Muscle of arm (tissue), 1 donor: ENCODE measurements at regions not wholly inside any gene's neighbourhood (a gene's known extent, or its start where the extent isn't known, plus 50 kb on each side); places are given as distances from the start of the nearest gene placed in this dataset.

ENCODE experiments used
- DNase-seq: peaks from one replicate; pipeline ENCODE4 v3.0.0-alpha.2; 2013

DNA sequence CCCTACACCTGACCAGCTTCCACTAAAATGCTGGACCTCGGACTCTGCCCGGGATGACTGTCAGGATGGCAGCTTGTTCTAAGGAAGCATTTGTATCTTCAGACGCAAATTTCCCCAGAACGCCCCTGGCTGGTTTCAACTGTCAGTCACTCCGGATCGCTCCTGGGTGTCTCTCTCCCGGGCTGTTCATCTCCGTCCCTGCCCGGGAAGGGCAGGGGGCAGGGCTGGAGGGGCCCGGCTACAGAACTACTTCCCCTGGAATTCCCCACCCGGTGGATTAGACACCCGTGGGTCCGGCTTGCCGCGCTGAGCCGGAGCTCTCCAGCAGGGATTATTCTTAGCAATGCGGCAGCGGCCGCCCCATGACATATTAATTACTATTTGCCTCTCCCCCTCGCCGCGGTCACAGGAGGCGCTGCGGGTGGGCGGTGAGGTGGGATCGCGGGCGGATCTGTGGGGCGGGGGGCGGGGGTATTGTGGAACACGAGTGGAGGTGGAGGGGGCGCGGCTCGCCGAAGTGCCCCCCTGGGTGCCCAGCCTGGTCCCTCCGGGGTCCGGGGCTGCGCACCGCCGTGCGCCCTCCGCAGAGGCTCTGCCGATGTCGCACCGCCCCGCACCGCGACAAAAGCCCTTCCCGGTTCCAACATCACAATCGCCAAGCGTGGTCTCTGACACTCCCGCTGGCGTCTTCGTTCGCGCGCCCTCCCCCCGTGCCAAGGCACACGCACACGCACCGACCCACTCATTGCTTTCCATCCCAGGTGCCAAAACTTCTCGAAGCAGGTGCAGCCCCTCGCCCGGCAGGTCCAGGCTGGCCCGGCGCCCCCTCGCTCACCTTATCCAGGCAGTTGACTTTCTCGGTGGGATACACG lies 276.1 kb upstream of the NEBL start:
- DNase-seq: peak; percentile 25

DNA sequence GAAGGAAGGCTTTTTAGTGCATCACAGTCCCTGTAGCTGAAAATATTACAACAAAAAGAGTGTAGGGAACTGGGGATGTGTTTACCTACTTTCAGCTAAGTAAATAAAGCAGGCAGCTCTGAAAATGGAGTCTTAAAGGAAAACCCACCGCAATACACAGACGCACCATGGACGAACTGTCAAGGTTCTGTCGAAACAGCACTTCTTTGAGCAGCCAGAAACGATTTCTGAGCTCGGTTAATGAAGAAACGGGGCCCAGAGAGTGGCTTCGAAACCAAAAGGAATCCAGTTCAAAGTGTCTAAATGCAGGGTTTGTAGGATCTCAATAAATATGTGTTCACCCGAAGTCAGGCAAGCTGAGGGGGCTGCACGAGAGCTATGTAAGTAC lies 275.4 kb upstream of the NEBL start:
- no peak for DNase-seq

DNA sequence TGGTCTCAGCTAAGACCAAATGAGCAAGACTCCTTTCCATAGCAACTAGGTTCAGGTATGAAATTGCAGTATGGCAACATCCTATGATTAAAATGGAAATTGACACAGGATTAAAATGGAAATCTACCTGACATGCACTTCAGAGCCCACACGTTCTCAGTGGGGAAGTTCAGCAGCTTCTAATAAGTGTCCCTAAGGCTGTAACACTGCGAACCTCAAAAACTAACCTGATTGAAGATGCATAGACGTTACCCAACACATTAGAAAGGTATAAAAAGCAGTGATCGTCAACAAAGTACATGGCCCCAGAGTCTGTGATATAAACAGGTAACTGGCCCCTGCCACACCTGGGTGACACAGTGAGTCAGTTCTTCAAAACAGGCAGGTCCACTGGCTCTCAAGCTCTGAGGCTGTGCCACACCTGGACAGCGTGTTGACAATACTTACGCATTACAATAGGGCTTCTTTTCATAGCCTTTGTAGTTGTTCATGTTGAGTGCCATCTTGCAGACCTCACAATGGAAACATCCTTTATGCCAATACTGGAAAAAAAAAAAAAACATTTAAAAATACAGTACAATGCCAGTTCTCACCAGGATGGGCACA lies 274.9 kb upstream of the NEBL start:
- DNase-seq: no peak

DNA sequence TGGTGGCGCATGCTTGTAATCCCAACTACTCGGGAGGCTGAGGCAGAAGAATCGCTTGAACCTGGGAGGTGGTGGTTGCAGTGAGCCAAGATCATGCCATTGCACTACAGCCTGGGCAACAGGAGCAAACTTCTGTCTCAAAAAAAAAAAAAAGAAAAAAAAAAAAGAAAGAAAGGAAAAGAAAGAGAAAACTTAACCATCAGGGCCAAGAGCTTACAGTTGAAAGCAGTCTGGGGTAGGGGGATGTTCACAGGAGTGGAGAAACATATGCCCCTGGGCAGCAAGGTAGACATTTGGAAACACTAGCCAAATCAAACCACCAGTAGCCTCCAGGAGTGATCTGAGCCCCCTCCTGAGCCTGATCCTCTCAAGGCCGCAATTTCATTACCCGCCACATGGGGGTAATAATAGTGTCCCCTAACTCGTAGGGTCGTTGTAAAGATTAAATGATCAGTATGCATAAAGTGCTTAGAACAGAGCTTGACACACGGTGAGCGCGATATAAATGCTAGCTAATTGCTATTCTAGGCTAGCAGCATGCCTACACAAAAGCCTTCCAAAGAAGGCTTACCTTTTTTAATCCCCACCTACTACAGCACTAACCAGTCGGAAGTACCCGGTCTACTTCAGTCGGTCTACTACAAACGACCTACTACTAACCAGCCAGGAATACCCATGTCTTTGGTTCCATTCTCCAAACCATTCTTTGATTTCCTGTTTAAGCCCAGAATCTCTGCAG lies 274.3 kb upstream of the NEBL start:
- no peak for DNase-seq

DNA sequence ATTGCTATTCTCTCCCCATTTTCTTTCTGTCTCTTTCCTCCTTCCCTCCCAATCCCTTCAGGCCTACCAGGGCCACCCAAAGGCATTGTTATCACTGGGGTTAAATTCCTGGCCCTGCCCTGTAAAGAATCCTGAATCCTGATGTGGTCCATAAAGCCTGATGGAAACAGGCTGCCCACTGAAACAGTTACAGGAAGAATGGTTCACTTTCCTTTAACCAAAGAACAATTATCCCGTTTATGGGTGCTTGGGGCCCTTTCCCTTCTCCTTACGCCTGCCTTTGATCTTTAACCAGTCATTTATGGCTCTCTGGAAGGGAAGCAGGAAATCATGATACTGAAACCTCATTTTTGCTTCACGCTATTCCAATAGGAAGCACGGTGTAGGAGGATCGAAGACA lies 273.1 kb upstream of the NEBL start:
- no peak for DNase-seq

DNA sequence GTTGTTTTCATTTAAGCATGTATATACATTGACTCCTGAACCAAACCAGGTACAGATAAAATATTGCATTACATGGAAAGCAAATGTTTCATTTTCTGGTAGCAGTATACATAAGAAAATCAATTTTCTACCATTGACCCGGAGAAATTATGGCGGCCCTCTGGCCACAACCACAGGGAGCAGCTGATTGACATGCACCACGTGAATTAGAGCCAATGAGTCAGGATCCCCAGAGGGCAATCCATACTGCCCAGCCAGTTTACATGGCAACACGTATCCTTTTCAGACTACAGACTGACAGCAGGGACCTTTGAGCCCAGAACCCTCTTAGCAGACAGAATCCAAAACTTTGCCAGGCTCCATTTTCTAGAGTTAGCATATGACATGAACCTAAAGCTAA lies 272.2 kb upstream of the NEBL start:
- DNase-seq: no peak

DNA sequence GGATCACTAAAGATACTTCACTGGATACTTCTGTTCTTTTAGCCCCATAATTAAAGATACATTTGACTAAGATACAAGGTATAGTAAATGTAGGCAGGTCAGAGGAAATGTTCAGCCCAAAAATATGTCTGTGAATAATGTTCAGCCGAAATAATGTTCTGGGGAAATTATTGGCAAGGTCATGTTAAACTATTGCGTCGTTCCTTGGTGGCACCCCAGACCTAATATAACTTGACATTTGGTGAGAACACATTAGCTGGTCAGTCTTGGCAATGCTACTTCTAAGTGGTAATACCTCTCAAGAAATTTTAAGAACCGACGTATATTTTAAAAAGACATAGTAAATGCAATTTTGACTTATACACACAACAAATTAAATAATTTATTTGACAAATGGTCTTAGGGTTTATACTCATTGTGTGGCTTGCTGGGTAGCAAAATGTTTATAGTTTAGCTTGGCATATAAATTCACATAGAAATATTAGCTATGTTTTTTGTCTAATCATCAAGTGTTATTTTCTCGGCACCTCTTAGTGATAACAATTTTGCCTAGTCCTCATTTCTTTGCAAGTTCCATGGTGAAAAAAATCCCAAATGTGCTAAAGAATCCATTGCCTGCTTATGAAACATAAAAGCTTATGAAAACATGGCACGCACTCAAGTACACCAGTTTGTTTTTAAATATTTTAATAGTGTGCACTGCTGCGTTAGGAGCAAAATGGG lies 270.3 kb upstream of the NEBL start:
- DNase-seq: no peak

DNA sequence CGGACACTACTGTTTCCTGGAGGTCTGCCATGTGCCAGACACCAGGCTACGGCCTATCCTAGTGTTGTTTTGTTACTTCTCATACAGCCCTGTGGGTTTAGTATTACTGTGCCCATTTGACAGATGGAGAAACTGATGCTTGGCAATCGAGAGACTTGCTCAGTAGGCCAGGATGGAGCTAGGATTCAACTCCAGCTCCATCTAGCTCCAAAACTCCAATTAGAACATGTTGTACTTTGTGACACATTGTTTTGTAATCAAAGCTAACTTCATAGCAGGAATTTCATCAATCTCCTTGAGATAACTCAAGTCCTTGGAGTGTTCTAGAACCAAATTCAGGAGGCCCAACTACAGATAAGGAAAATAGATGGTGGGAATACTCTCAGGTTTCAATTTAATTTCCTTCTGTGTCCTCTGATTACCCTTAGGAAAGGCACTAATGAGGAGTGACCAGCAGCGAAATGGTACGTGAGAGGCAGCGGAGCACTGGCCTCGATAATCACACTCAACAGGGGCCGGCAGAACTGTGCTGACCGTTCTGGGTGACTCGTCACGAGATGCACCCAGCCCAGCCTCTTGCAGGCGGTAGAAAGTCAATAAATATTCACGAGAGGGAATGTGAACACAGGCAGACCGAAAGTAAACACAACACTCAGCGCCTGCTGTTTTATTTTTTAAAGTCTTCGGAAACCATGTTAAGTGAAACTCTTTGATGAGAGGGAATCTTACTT lies 269.6 kb upstream of the NEBL start:
- DNase-seq: no peak

DNA sequence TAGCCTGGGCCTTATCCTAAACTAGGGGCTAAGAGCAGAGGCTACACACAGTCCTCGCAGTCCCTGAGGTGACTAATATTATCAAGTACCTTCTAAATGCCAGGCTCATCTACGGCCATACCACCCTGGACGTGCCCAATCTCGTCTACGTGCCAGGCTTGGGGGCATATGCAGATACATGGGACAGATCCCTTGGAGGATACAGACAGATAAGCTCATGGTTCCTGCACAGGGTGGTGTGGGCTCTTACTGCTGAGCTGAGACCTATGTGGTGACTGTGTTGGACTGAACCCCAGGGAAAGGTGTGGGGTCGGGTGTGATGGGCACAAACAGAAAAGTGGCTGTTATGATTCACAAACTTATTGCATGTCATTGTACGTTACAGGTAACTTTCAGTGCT lies 268.4 kb upstream of the NEBL start:
- no peak for DNase-seq

DNA sequence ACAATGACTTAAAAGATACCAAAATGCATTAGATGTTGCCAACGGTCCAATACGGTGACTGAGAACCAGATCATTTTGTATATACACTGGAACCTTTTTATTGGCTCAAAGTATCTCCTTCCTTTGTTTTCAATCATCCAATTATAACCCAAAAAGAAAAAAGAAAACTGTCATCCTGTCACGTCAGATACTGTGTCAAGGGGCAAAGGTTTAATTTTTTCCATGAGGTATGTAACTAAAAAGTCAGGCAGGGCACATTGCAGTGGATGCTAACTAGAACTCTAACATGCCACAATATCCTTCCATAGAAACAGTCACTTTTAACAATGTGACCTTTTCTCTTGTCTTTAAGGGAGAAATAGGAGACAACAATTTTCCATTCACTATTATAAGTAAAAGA lies 267.6 kb upstream of the NEBL start:
- no peak for DNase-seq

DNA sequence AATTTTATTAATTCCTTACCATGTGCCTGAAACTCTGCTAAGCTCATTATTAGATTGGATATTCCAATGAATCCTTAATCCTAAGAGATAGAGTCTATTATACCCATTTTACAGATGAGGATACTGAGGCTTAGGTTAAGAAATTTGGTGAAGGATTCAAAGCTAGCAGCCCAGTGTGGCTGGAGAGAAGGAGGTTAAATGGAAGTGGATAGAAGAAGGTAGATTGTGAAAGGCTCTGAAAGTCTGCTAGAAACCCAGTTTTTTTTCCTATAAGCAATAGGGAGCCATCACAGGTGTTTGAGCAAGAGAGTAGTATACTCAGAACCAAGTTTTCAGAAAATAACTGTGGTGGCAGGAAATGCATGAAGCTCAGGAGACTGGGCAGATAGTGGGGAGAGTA lies 265.8 kb upstream of the NEBL start:
- DNase-seq: no peak

DNA sequence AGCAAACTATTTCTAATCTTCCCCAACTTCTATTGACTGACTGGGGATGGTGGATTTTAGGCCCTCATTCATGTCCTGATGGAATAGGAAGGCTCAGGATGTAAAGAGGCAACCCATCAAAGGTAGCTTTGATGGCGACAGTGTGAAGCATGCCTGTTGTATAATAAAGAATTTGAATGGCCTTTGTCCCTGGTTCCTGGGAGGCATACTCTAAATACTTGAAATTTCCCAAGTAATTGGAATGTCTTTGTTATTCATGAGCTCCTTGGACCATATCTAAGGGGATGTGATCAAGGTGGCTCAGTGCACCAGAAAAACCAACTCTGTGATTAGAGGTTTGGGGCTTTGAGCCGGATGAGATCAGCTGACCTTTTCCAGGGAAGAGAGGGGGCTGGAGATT lies 264.5 kb upstream of the NEBL start:
- no peak for DNase-seq

DNA sequence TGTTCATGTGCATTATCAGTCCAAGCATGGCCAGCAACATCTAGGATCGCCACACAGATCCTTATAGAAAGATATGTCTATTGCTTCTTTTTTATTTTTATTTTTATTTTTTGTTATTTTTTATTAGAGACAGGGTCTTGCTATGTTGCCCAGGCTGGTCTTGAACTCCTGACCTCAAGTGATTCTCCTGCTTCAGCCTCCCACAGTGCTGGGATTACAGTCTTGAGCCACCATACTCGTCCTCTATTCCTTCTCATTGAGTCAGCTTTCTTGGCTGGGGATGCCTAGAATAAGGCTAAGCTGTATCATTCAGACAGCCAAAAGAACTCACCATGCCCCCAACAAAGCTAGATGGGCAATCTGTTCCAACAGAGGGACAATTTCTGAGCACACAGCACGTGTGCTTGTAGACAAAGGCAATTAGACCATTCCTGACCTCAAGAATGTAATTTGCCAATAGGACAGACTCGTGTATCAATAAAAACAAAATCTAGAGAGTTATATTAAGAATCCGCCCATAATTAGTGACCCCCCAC lies 264.0 kb upstream of the NEBL start:
- DNase-seq: no peak

DNA sequence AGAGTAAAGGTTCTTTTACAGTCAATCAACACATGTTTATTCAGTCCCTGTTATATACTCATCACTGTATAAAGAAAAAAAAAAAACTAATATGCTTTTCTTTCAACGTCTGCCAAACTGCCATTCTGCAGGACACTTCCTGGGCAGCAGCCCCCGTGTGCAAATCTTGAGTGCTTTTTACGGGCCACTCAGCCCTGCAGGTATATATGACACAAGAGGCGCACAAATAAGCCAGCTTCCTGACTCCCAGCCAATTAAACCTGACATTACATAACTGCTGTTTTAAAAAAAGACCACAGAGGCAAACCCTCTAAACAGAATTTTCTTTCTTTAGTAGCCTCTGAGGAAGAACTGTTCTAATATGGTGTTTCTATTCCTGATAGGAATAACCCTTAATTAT lies 263.0 kb upstream of the NEBL start:
- no peak for DNase-seq

DNA sequence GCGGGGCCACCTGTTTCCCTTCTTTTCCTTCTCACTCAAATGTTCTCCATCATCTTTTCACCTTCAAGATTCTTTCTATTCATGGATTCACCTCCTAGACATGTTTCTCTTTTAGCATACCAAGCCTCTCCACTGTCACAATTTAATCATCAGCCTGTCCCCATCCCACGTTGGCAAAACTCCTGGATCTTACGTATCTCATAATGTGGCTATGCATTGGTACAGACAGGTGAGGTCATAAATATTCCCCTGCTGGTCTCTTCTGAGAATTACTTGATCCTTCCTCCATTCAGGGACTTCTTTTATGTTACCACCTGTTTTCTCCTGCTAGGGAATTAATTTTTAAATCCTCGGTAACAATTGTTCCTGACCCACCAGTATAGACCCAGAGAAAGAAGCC lies 262.6 kb upstream of the NEBL start:
- no peak for DNase-seq

DNA sequence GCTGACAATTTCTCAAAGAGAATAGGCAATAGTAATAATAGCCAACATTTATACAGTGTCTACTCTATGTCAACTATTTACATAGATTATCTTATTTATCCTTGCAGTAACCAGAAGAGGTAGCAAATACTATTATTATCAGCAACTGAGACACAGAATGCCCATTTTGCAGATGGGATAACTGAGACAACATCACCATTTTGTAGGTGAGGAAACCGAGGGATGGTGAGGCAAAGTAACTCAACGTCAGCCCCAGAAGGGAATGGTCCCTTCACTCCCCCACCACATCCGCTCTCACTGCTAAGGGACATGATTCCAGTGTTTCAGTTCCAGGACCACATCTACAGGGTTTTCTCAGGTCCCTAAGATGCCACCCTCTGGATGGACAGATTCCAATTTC lies 261.2 kb upstream of the NEBL start:
- DNase-seq: no peak

DNA sequence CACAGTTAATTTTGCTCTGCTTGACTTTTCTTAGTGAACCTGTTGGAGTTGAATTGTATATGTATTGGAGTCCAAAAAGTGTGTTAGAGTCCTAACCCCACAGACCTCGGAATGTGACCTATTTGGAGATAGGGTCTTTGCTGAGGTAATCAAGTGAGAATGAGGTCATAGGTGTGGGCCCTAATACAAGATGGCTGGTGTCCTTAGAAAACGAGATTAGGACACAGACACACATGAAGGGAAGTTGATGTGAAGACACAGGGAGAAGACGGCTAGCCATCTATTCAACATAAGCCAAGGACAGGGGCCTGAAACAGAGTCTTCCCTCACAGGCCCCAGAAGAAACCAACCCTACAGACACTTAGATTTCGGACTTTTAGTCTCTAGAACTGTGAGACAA lies 260.6 kb upstream of the NEBL start:
- DNase-seq: no peak

DNA sequence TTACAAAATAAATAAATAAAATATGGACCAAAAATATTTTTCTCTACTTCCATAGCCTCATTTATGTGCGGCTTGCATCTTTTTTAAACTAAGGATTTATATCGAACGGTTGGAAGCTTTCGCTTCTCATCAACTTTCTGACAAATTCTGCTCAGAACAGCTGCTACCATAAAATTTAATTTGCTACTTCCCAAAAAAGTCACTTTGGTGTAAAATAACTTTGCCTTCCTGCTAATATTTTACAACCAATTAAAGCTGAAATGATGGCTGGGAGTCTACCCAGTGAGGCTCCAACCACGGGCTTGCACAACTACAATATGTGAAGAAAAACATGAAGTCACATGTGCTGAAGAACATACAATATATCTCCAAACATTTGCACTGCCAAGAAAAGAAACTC lies 253.1 kb upstream of the NEBL start:
- DNase-seq: no peak

DNA sequence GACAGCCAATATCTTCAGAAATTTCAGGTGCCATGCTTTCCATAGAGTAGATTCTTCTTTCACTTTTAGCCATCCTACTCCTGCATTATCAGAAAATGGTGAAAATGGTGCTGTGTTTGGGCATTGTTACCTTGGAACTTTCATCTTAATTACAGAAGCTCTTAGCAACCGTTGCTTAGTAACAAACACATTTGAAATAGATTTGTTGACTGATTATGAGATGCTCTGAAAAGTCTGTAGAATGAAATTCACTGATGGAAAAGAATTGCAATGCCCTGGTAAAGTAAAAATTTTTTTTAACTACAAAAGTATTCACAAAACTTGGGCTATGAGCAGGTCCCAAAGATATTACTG lies 249.3 kb upstream of the NEBL start:
- DNase-seq: no peak

DNA sequence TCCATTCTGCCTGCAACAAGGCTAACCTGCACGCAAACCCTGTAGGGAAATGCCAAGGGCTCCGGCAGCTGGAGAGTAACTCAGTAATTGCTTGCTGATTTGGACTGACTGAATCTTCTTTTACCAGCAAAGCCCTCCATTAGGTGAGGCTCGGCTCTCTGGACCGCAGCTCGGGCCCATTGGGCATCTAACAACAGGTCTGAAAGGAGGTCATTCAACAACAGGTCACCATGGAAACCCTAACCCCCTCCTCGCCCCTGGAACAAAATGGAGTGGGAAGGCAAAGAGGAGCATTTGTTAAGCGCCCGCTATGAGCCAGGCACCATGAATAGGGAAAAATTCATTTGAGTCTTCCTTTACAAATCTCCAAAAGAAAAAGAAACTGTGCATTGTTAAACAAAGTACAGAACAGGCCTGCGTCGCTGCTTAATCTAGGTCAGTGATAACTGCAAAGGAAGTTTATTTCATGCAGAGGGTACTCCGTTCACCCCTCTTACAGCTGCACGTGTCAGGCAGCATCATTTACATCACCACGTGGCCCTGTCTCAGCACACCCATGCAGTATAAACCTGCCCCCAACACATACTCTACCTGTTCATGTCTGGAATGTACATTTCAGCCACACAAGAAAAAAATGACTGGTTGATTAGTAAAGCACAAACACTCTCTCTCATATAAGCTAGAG lies 248.8 kb upstream of the NEBL start:
- no peak for DNase-seq

DNA sequence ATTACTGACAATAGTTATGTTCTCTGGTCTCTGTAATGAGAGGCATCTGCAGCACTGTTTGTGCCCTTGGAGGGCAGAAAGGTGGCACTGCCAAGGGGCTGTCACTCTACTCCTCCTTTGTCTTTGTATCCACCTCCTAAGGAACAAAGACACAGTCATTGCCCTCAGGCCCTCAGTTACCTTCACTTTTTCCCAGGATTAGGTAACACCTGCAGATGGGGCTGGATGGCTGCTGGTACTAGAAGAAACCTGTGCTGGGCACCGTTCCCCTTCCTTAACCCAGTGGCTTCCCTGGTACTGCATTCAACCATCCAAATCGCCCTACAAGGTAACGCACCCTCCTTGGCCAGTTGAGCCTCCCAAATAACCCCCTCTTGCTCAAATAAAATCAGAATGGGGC lies 246.9 kb upstream of the NEBL start:
- no peak for DNase-seq
